ENCODE measurements at regions not wholly inside any gene's neighbourhood (a gene's known extent, or its start where the extent isn't known, plus 50 kb on each side); places are given as distances from the start of the nearest gene placed in this dataset.

DNA sequence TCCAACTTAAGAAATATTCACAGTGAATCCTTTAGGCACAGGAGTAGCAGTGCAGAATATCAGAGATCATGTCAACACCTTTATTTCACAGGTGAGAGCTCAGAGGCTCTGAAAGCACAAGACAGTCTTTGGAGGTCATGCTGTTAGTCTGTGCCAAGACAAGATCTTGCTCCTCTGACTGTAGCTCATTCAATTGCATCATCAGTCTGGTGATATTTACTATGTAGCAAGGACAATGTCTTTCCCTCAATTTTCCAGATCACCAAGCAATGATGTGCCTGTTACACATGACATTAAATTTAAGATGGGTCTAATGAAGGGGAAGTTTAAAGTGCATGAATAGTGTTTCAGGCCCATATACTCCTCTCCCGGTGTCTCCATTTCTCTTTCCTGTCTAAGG is 277.5 kb downstream of the IL15 start:
- TF ChIP-seq POLR2A (IDR thresholded peaks at IDR 0.05) (no peak), POLR2AphosphoS5 (IDR thresholded peaks at IDR 0.05; ENCODE audit: insufficient read depth in 1 of 2, low read depth in 1 of 2) (no peak)
- TF ChIP-seq, protein P1, sequence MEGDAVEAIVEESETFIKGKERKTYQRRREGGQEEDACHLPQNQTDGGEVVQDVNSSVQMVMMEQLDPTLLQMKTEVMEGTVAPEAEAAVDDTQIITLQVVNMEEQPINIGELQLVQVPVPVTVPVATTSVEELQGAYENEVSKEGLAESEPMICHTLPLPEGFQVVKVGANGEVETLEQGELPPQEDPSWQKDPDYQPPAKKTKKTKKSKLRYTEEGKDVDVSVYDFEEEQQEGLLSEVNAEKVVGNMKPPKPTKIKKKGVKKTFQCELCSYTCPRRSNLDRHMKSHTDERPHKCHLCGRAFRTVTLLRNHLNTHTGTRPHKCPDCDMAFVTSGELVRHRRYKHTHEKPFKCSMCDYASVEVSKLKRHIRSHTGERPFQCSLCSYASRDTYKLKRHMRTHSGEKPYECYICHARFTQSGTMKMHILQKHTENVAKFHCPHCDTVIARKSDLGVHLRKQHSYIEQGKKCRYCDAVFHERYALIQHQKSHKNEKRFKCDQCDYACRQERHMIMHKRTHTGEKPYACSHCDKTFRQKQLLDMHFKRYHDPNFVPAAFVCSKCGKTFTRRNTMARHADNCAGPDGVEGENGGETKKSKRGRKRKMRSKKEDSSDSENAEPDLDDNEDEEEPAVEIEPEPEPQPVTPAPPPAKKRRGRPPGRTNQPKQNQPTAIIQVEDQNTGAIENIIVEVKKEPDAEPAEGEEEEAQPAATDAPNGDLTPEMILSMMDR (IDR thresholded peaks at IDR 0.05), result no peak
- H3K4me1 ChIP-seq, result no peaks in the 10 kb centered on the region
- intact Hi-C loops (cut with DNase I), result no loop called here

DNA sequence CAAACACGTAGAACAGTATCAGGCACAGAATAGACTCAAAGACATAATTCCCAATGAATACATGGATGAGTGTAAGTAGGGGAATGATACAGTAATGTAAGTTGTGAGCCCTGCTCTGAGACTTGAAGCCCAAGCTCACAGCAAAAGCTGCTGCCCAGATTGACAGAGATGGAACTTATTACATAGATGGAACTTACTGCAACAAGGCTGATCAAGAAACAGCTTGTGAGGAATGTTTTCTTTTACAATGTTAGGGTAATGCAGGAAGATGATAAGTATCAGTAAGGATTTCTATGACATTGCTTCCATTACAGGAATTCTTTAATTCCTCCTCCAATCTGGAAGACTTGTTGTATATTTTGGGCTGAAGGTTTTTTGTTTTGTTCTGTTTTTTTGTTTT is 278.4 kb downstream of the IL15 start:
- no peak overlapping the region for H3K27ac ChIP-seq
- H3K4me1 ChIP-seq, result no peaks in the 10 kb centered on the region
- H3K27me3 ChIP-seq, result no peaks in the 10 kb centered on the region
- no peaks in the 10 kb centered on the region for H3K9me3 ChIP-seq
- no peak for DNase-seq (ENCODE audit: extremely low spot score in 2 of 2)
- no peak overlapping the region for H3K4me3 ChIP-seq
- no peak for TF ChIP-seq POLR2AphosphoS5 (IDR thresholded peaks at IDR 0.05; ENCODE audit: insufficient read depth in 1 of 2, low read depth in 1 of 2)
- intact Hi-C loops (cut with DNase I), result no loop called here
- no peaks in the 10 kb centered on the region for H3K36me3 ChIP-seq

More for the DNA sequence above, 277.5 kb downstream of the IL15 start:
- DNase-seq (ENCODE audit: extremely low spot score in 2 of 2), result no peak
- Histone ChIP-seq H3K4me3 (no peak overlapping the region), H3K27ac (no peak overlapping the region), H3K9me3 (no peaks in the 10 kb centered on the region), H3K36me3 (no peaks in the 10 kb centered on the region), H3K27me3 (no peaks in the 10 kb centered on the region)

DNA sequence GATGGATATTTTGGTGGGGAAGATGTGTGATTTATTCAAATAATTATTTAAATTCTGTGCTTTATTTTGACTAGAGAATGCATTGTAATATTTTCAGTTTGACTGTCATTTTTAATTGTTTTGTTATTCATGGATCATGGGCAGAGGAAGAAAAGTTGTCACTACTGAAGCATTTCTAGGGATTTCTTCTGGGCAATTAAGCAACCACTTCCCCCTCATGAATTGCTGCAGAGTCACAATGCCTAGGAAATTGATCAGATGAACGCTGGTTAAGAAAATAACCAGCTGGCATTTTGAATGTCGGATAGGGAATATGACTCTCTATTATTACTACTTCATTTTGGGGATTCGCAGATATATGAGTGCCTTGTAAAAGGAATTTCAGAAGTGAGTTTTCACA is 283.3 kb downstream of the IL15 start:
- H3K27me3 ChIP-seq, result no peaks in the 10 kb centered on the region
- H3K4me3 ChIP-seq, result no peak overlapping the region
- DNase-seq (ENCODE audit: extremely low spot score in 2 of 2), result no peak
- no peaks in the 10 kb centered on the region for H3K9me3 ChIP-seq
- no peak overlapping the region for H3K27ac ChIP-seq
- no peaks in the 10 kb centered on the region for H3K4me1 ChIP-seq
- intact Hi-C loops (cut with DNase I), result no loop called here
- no peaks in the 10 kb centered on the region for H3K36me3 ChIP-seq
- TF ChIP-seq POLR2A (IDR thresholded peaks at IDR 0.05) (no peak), POLR2AphosphoS5 (IDR thresholded peaks at IDR 0.05; ENCODE audit: insufficient read depth in 1 of 2, low read depth in 1 of 2) (no peak)
- TF ChIP-seq, protein P1 (IDR thresholded peaks at IDR 0.05), result no peak

DNA sequence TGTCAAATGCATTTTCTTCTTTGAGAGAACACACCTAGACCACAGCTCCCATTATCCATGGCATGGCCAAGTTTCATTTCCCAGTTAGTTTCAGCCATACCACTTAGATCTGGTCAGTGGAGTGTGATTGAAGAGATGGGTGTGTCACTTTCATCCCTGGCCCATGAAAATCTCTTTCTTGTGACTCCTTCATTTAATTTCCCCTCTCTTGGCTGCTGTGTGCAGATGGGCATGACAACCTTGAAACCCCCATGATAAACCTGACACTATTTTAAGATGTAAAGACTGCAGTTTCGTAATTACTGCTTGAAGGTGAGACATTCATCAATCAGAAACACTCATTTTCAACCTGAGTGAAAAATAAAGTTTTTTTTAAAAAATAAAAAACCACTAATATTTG is 284.9 kb downstream of the IL15 start:
- Histone ChIP-seq H3K4me1 (no peaks in the 10 kb centered on the region), H3K36me3 (no peaks in the 10 kb centered on the region), H3K4me3 (no peak overlapping the region), H3K9me3 (no peaks in the 10 kb centered on the region), H3K27ac (no peak overlapping the region), H3K27me3 (no peaks in the 10 kb centered on the region)
- intact Hi-C loops (cut with DNase I), result no loop called here
- TF ChIP-seq POLR2A (IDR thresholded peaks at IDR 0.05), result no peak
- no peak for TF ChIP-seq POLR2AphosphoS5 (IDR thresholded peaks at IDR 0.05; ENCODE audit: insufficient read depth in 1 of 2, low read depth in 1 of 2)
- TF ChIP-seq, protein P1 (IDR thresholded peaks at IDR 0.05), result no peak
- no peak for DNase-seq (ENCODE audit: extremely low spot score in 2 of 2)

DNA sequence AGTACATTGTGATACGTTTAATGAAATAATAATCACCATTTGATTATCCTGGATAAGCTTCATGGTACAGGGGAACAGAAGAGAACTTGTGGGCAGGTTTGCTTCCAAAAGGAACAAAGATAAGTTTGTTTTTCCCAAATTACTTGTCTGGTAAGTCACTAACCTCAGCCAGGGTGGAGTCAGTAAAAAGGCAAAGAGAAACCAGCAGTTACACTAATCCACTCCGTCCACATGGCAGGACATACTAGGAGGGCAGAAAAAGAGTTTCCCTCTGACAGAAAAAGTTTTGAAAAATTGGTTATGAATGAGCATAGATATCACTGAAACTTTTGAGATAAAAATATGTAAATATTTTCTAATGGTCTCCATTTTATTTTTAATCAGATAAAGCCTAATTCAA is 285.9 kb downstream of the IL15 start:
- no peak overlapping the region for H3K4me3 ChIP-seq
- no peaks in the 10 kb centered on the region for H3K27me3 ChIP-seq
- H3K36me3 ChIP-seq, result no peaks in the 10 kb centered on the region
- DNase-seq (ENCODE audit: extremely low spot score in 2 of 2), result no peak
- TF ChIP-seq, protein P1 (IDR thresholded peaks at IDR 0.05), result no peak
- TF ChIP-seq POLR2AphosphoS5 (IDR thresholded peaks at IDR 0.05; ENCODE audit: insufficient read depth in 1 of 2, low read depth in 1 of 2) (no peak), POLR2A (IDR thresholded peaks at IDR 0.05) (no peak)
- no peaks in the 10 kb centered on the region for H3K9me3 ChIP-seq
- no peaks in the 10 kb centered on the region for H3K4me1 ChIP-seq
- intact Hi-C loops (cut with DNase I), result no loop called here
- H3K27ac ChIP-seq, result no peak overlapping the region

DNA sequence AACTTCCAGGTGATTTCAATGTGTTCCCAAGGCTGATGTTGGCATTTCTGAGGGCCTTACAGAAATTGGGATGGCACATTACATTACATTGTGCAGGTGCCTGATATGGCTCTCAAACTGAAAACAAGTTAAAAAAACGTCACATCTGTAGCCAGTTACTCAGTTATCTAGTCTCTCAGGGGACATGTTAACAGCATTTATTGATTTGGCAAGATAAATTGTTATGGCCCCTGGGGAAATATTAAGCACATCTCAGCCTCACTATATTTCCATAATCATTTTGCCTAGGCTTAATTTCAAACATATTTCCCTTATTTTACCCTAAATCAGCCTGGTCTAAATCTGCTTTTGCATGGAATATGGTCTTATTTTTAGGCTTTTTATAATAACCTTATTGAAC is 290.0 kb downstream of the IL15 start:
- DNase-seq (ENCODE audit: extremely low spot score in 2 of 2), result no peak
- H3K27ac ChIP-seq, result no peak overlapping the region
- intact Hi-C loops (cut with DNase I), result no loop called here
- H3K9me3 ChIP-seq, result no peaks in the 10 kb centered on the region
- H3K36me3 ChIP-seq, result no peaks in the 10 kb centered on the region
- no peaks in the 10 kb centered on the region for H3K27me3 ChIP-seq
- TF ChIP-seq POLR2A (IDR thresholded peaks at IDR 0.05) (no peak), POLR2AphosphoS5 (IDR thresholded peaks at IDR 0.05; ENCODE audit: insufficient read depth in 1 of 2, low read depth in 1 of 2) (no peak)
- TF ChIP-seq, protein P1 (IDR thresholded peaks at IDR 0.05), result no peak
- H3K4me1 ChIP-seq, result no peaks in the 10 kb centered on the region
- H3K4me3 ChIP-seq, result no peak overlapping the region

All from vagina (tissue), 2 donors.